ENCODE measurements at regions not wholly inside any gene's neighbourhood (a gene's known extent, or its start where the extent isn't known, plus 50 kb on each side); places are given as distances from the start of the nearest gene placed in this dataset.

DNA sequence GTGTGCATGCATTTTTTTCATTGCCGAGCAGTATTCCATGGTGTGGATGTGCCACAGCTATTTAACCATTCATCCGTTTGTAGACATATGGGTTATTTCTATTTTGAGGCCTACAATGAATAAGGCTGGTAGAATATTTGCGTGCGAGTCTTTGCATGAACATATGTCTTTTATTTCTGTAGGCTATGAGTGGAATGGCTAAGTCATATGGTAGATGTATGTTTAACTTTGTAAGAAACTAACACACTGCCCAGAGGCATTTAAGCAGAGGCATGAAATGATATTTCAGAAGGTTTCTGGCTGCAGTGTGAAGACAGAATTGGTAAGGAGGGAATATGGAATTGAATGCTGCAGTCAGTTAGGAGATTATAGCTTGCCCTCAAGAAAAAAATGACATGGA, 457.4 kb upstream of the CDH4 start:
- TF ChIP-seq, protein P1, sequence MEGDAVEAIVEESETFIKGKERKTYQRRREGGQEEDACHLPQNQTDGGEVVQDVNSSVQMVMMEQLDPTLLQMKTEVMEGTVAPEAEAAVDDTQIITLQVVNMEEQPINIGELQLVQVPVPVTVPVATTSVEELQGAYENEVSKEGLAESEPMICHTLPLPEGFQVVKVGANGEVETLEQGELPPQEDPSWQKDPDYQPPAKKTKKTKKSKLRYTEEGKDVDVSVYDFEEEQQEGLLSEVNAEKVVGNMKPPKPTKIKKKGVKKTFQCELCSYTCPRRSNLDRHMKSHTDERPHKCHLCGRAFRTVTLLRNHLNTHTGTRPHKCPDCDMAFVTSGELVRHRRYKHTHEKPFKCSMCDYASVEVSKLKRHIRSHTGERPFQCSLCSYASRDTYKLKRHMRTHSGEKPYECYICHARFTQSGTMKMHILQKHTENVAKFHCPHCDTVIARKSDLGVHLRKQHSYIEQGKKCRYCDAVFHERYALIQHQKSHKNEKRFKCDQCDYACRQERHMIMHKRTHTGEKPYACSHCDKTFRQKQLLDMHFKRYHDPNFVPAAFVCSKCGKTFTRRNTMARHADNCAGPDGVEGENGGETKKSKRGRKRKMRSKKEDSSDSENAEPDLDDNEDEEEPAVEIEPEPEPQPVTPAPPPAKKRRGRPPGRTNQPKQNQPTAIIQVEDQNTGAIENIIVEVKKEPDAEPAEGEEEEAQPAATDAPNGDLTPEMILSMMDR (conservative IDR thresholded peaks at IDR 0.05; ENCODE audit: low read depth, low read length), result no peak
- TF ChIP-seq EZH2 (IDR thresholded peaks at IDR 0.05; ENCODE audit: low read length, unreplicated experiment) (no peak), EZH2phosphoT487 (IDR thresholded peaks at IDR 0.05; ENCODE audit: borderline replicate concordance, low read length) (no peak)
- no peaks in the 10 kb centered on the region for H3K4me1 ChIP-seq (ENCODE audit: insufficient read depth, low read length)
- H2AFZ ChIP-seq (ENCODE audit: low read length), result no peak overlapping the region
- no peaks in the 10 kb centered on the region for H3K9me3 ChIP-seq (ENCODE audit: low read length)
- no peak overlapping the region for H3K4me3 ChIP-seq (ENCODE audit: low read length)
- ChIA-PET CTCF (no interaction called here), POLR2A (ENCODE audit: unreplicated experiment) (no interaction called here)
- H3K9me2 ChIP-seq (replicated peaks; ENCODE audit: low read length), result no peaks in the 10 kb centered on the region
- H4K20me1 ChIP-seq (ENCODE audit: low read length), result no peaks in the 10 kb centered on the region
- no peaks in the 10 kb centered on the region for H3F3A ChIP-seq (ENCODE audit: low read length, unreplicated experiment)
- intact Hi-C loops (cut with micrococcal nuclease), result no loop called here
- ATAC-seq (no peak), DNase-seq (no peak)
- no peak overlapping the region for H3K4me2 ChIP-seq (ENCODE audit: low read length)
- no peak overlapping the region for H3K27ac ChIP-seq (ENCODE audit: low read length)
- H3K27me3 ChIP-seq (ENCODE audit: low read length), result no peaks in the 10 kb centered on the region
- H3K9ac ChIP-seq (ENCODE audit: low read length), result no peak overlapping the region
- H3K36me3 ChIP-seq (ENCODE audit: low read depth, low read length), result no peaks in the 10 kb centered on the region
- H3K79me2 ChIP-seq (ENCODE audit: low read length), result no peaks in the 10 kb centered on the region
- BruUV-seq (replicated peaks), result no TSS peak

DNA sequence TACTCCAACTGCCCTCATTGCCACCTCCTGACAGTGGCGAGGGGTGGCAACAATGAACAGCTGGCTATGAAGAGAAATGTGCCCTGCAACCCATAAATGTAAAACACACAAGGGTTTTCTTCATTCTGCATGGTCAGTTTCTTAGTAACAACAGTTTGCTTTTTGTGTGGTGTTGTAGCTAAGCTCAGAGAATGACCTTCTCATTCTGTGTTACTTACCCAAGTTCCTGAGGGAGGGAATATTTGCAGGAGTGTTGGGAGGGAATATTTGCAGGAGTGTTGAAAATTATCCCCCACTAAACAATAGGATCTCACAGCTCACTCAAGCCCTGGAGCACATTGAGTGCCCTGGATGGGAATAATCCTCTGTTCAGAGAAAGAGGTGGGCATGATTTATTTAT, 456.4 kb upstream of the CDH4 start:
- no peak overlapping the region for H3K9ac ChIP-seq (ENCODE audit: low read length)
- no peaks in the 10 kb centered on the region for H3K9me3 ChIP-seq (ENCODE audit: low read length)
- no TSS peak for BruUV-seq (replicated peaks)
- H3K9me2 ChIP-seq (replicated peaks; ENCODE audit: low read length), result no peaks in the 10 kb centered on the region
- H3K79me2 ChIP-seq (ENCODE audit: low read length), result no peaks in the 10 kb centered on the region
- DNase-seq (no peak), ATAC-seq (no peak)
- no peak overlapping the region for H3K4me3 ChIP-seq (ENCODE audit: low read length)
- intact Hi-C loops (cut with micrococcal nuclease), result no loop called here
- H3K27me3 ChIP-seq (ENCODE audit: low read length), result no peaks in the 10 kb centered on the region
- H3K27ac ChIP-seq (ENCODE audit: low read length), result no peak overlapping the region
- H4K20me1 ChIP-seq (ENCODE audit: low read length), result no peaks in the 10 kb centered on the region
- ChIA-PET CTCF (no interaction called here), POLR2A (ENCODE audit: unreplicated experiment) (no interaction called here)
- TF ChIP-seq, protein P1 (conservative IDR thresholded peaks at IDR 0.05; ENCODE audit: low read depth, low read length), result no peak
- no peak for TF ChIP-seq EZH2phosphoT487 (IDR thresholded peaks at IDR 0.05; ENCODE audit: borderline replicate concordance, low read length)
- no peak for TF ChIP-seq EZH2 (IDR thresholded peaks at IDR 0.05; ENCODE audit: low read length, unreplicated experiment)
- no peaks in the 10 kb centered on the region for H3F3A ChIP-seq (ENCODE audit: low read length, unreplicated experiment)
- H2AFZ ChIP-seq (ENCODE audit: low read length), result no peak overlapping the region
- H3K4me2 ChIP-seq (ENCODE audit: low read length), result no peak overlapping the region
- no peaks in the 10 kb centered on the region for H3K36me3 ChIP-seq (ENCODE audit: low read depth, low read length)
- H3K4me1 ChIP-seq (ENCODE audit: insufficient read depth, low read length), result no peaks in the 10 kb centered on the region

DNA sequence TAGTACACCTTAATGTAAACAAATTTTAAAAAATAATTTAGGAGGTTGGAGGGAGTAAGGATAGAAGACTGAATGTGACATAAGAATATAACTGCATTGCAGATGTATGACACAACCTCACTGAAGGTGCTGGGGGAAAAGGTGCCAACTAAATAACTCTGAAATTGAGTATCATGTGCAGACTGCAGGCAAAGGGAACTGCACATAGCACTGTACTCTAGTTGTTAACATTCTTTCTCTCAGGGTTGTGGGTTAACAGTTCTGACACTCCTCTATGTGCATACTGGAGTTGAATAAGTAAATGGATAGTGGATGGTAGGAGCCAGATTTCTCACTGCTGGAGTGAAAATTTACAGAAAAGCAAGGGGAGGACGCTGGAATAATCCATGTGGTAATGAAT, 451.9 kb upstream of the CDH4 start:
- no peaks in the 10 kb centered on the region for H3K79me2 ChIP-seq (ENCODE audit: low read length)
- H3F3A ChIP-seq (ENCODE audit: low read length, unreplicated experiment), result no peaks in the 10 kb centered on the region
- H3K9me2 ChIP-seq (replicated peaks; ENCODE audit: low read length), result no peaks in the 10 kb centered on the region
- no peak overlapping the region for H3K4me3 ChIP-seq (ENCODE audit: low read length)
- no peaks in the 10 kb centered on the region for H3K36me3 ChIP-seq (ENCODE audit: low read depth, low read length)
- H3K4me2 ChIP-seq (ENCODE audit: low read length), result no peak overlapping the region
- TF ChIP-seq, protein P1 (conservative IDR thresholded peaks at IDR 0.05; ENCODE audit: low read depth, low read length), result no peak
- TF ChIP-seq EZH2 (IDR thresholded peaks at IDR 0.05; ENCODE audit: low read length, unreplicated experiment), result no peak
- no peak for TF ChIP-seq EZH2phosphoT487 (IDR thresholded peaks at IDR 0.05; ENCODE audit: borderline replicate concordance, low read length)
- H3K9ac ChIP-seq (ENCODE audit: low read length), result no peak overlapping the region
- H3K9me3 ChIP-seq (ENCODE audit: low read length), result peaks cover 5% of the 10 kb centered on the region
- no TSS peak for BruUV-seq (replicated peaks)
- H3K27me3 ChIP-seq (ENCODE audit: low read length), result no peaks in the 10 kb centered on the region
- ATAC-seq (no peak), DNase-seq (no peak)
- intact Hi-C loops (cut with micrococcal nuclease), result no loop called here
- H2AFZ ChIP-seq (ENCODE audit: low read length), result no peak overlapping the region
- H3K4me1 ChIP-seq (ENCODE audit: insufficient read depth, low read length), result no peaks in the 10 kb centered on the region
- ChIA-PET CTCF (no interaction called here), POLR2A (ENCODE audit: unreplicated experiment) (no interaction called here)
- no peaks in the 10 kb centered on the region for H4K20me1 ChIP-seq (ENCODE audit: low read length)
- H3K27ac ChIP-seq (ENCODE audit: low read length), result no peak overlapping the region
